Spleen (tissue), 11 donors: ENCODE measurements at regions not wholly inside any gene's neighbourhood (a gene's known extent, or its start where the extent isn't known, plus 50 kb on each side); places are given as distances from the start of the nearest gene placed in this dataset.

Source experiments
- DNase-seq: peaks from one replicate; pipeline ENCODE4 v3.0.0-alpha.2; 2020
- H3K27ac ChIP-seq, 8 donors: fragments of 200-600 bp; sonication (generic) in 7 of 8; 1 replicate in 4 of 8; 2 replicates in 4 of 8; pipeline versions ENCODE4 v1.5.0 to v1.8.0; 2016 to 2021; ENCODE audit warnings: inconsistent platforms in 4 of 8, mild to moderate bottlenecking in 4 of 8, moderate library complexity in 1 of 8
- H3K27me3 ChIP-seq, 7 donors: fragments of 200-600 bp; sonication (generic) in 6 of 7; replicated peaks in 1 of 7; 1 replicate in 4 of 7; 2 replicates in 3 of 7; pipeline versions ENCODE4 v1.5.0 to v1.8.0; 2016 to 2021; ENCODE audit warnings: inconsistent platforms in 3 of 7, mild to moderate bottlenecking in 1 of 7
- H3K36me3 ChIP-seq, 6 donors: fragments of 200-600 bp; sonication (generic) in 5 of 6; 1 replicate in 4 of 6; 2 replicates in 2 of 6; pipeline versions ENCODE4 v1.5.0 to v1.8.0; 2016 to 2021; ENCODE audit warnings: inconsistent platforms in 2 of 6
- H3K4me1 ChIP-seq, 6 donors: fragments of 200-600 bp; sonication (generic) in 5 of 6; 1 replicate in 3 of 6; 2 replicates in 3 of 6; pipeline versions ENCODE4 v1.5.0 to v1.8.0; 2016 to 2021; ENCODE audit warnings: inconsistent platforms in 3 of 6
- H3K4me3 ChIP-seq, 8 donors: fragments of 200-600 bp; sonication (generic) in 7 of 8; 1 replicate in 4 of 8; 2 replicates in 4 of 8; pipeline versions ENCODE4 v1.5.0 to v1.8.0; 2016 to 2021; ENCODE audit warnings: inconsistent platforms in 4 of 8, mild to moderate bottlenecking in 4 of 8, moderate library complexity in 2 of 8
- H3K9me3 ChIP-seq, 8 donors: fragments of 200-600 bp; sonication (generic) in 7 of 8; 1 replicate in 4 of 8; 2 replicates in 4 of 8; pipeline versions ENCODE4 v1.5.0 to v1.8.0; 2016 to 2021; ENCODE audit warnings: inconsistent platforms in 4 of 8
- POLR2A ChIP-seq, 3 donors: fragments of 450-650 bp; IDR thresholded peaks; one replicate each; pipeline ENCODE4 v1.5.1; 2017; ENCODE audit warnings: antibody characterized with exemption in 3 of 3, mild to moderate bottlenecking in 1 of 3
- POLR2AphosphoS5 ChIP-seq, 3 donors: sonication (generic); formaldehyde crosslinking; IDR thresholded peaks; one replicate each; pipeline ENCODE4 v1.5.1; 2017; ENCODE audit warnings: antibody characterized with exemption in 3 of 3
- WGBS, 5 donors: extraction: QIAGEN DNeasy Blood & Tissue Kit in 3 of 5; methylation state at CpG; one replicate each; pipeline versions ENCODE4 v1.1.5 to v1.1.7; 2013 to 2018; 5-methylcytosine and 5-hydroxymethylcytosine counted together
- intact Hi-C: fragments of 100-400 bp; cut with DNase I; formaldehyde crosslinking; loops from one replicate; pipeline ENCODE4 v1.15.0; 2023; ENCODE audit warnings: low total_unique reads
- TF ChIP-seq, protein P1 (sequence below), 11 experiments: fragments of 200-600 bp in 7 of 11; fragments of 450-650 bp in 4 of 11; sonication (generic) in 4 of 11; IDR thresholded peaks in 8 of 11; conservative IDR thresholded peaks in 3 of 11; 1 replicate in 7 of 11; 2 replicates in 4 of 11; pipeline versions ENCODE4 v1.4.0 to v1.8.0; 2016 to 2021; ENCODE audit warnings: antibody characterized with exemption in 11 of 11, inconsistent platforms in 4 of 11, mild to moderate bottlenecking in 1 of 11
- donor health status: healthy with polysubstance abuse.
- donor health status: DM: no; HTN: no; CAD: no; lungs with moderate emphysema.
- donor health status: DM: no; HTN: no; CAD: no.
- donor health status: Bipolar disorder and iron deficiency.
- donor health status: healthy.
- donor health status: DM: no; HTN: no; CAD: no.
- donor health status: DM: yes; HTN: yes; CAD: no.

DNA sequence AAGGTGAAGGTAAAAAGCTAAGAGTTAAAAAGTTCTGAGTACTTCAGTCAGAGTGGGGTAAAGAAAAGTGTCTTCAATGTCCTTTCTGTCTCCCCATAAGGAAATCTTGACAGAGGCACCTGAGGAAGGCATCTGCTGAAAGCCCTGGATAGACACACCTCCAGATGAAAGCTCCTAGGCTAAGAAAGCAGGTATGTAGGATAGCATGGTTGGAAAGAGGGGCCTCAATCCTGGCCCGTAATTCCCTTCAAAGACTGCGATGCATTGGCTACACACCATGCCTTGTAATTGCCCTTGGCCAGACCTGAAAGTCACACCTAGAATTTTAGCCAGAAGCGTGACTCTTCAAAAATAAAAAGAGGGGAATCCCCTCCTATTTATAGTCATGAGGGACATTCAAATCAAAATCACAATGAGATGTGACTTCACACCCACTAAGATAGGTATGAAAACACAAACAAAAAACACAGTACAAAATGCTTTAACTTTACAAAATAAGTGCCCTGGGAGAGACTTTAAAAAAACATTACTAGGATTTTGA, 809.7 kb downstream of the IPMK start:
- H3K27me3 ChIP-seq: no peaks in the 10 kb centered on the region
- H3K4me3 ChIP-seq: no peak overlapping the region
- intact Hi-C loops: no loop called here
- WGBS, 5 donors: 69 to 87% (median 79%) methylated on average over 3 of the region's 3 CpGs
- no peaks in the 10 kb centered on the region for H3K4me1 ChIP-seq
- TF ChIP-seq, protein P1, sequence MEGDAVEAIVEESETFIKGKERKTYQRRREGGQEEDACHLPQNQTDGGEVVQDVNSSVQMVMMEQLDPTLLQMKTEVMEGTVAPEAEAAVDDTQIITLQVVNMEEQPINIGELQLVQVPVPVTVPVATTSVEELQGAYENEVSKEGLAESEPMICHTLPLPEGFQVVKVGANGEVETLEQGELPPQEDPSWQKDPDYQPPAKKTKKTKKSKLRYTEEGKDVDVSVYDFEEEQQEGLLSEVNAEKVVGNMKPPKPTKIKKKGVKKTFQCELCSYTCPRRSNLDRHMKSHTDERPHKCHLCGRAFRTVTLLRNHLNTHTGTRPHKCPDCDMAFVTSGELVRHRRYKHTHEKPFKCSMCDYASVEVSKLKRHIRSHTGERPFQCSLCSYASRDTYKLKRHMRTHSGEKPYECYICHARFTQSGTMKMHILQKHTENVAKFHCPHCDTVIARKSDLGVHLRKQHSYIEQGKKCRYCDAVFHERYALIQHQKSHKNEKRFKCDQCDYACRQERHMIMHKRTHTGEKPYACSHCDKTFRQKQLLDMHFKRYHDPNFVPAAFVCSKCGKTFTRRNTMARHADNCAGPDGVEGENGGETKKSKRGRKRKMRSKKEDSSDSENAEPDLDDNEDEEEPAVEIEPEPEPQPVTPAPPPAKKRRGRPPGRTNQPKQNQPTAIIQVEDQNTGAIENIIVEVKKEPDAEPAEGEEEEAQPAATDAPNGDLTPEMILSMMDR (IDR thresholded peaks at IDR 0.05 in 8 of 11, conservative IDR thresholded peaks at IDR 0.05 in 3 of 11): no peak
- TF ChIP-seq POLR2AphosphoS5 (IDR thresholded peaks at IDR 0.05) (no peak), POLR2A (IDR thresholded peaks at IDR 0.05) (no peak)
- H3K9me3 ChIP-seq: no peaks in the 10 kb centered on the region
- no peaks in the 10 kb centered on the region for H3K36me3 ChIP-seq
- DNase-seq: no peak
- no peak overlapping the region for H3K27ac ChIP-seq

DNA sequence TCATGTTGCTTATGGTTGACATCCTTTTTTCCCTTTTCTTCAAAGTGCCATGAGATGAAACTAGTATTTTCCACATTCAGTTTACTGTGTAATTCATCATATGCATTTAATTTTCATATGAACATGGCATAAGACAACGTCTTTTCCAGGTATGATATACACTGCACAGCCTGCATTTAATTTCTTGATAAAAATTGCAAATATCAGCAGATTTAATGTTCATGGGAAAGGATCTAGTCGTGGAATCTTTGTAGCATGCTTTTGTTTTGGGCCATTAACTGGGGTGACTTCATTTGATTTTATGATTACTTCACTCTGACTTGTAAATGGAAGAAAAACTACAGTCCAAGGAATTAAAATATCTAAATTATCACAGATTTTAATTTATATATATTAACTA, 837.3 kb downstream of the IPMK start:
- 40 to 67% (median 51%) methylated on average over 2 of the region's 2 CpGs for WGBS, 5 donors
- no peak overlapping the region for H3K27ac ChIP-seq
- no peaks in the 10 kb centered on the region for H3K9me3 ChIP-seq
- H3K36me3 ChIP-seq: no peaks in the 10 kb centered on the region
- no peak for DNase-seq
- H3K27me3 ChIP-seq: no peaks in the 10 kb centered on the region
- TF ChIP-seq, protein P1 (IDR thresholded peaks at IDR 0.05 in 8 of 11, conservative IDR thresholded peaks at IDR 0.05 in 3 of 11): no peak
- H3K4me1 ChIP-seq: no peaks in the 10 kb centered on the region
- H3K4me3 ChIP-seq: no peak overlapping the region
- intact Hi-C loops: no loop called here

DNA sequence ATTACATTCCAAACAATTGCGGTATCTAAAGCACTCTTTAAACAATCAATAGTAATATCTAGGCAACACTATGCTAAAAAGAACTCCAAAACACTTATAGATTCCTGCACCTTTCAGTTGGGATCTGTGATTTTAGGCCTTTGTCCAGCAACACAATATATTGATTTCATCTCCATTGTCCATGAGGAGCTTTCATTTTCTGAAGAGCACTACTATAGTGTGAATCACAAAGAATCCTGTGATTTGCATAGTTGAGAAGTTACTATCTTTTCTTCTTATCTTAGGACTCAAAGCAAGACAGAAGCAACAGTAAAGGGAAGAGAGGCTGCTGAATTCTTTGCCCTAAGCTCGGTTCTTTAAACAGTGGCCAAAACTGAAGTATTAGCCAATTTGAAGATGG, 846.8 kb downstream of the IPMK start:
- peaks cover 0 to 5% (median 0%) of the 10 kb centered on the region in 8 donors for H3K9me3 ChIP-seq
- WGBS, 5 donors: 75 to 91% (median 79%) methylated on average over 2 of the region's 2 CpGs
- intact Hi-C loops: no loop called here
- H3K27ac ChIP-seq: no peak overlapping the region
- no peaks in the 10 kb centered on the region for H3K27me3 ChIP-seq
- H3K4me3 ChIP-seq: no peak overlapping the region
- H3K4me1 ChIP-seq: no peaks in the 10 kb centered on the region
- TF ChIP-seq POLR2A (IDR thresholded peaks at IDR 0.05): no peak
- TF ChIP-seq, protein P1 (IDR thresholded peaks at IDR 0.05 in 8 of 11, conservative IDR thresholded peaks at IDR 0.05 in 3 of 11): no peak
- no peak for TF ChIP-seq POLR2AphosphoS5 (IDR thresholded peaks at IDR 0.05)
- H3K36me3 ChIP-seq: no peaks in the 10 kb centered on the region
- no peak for DNase-seq

DNA sequence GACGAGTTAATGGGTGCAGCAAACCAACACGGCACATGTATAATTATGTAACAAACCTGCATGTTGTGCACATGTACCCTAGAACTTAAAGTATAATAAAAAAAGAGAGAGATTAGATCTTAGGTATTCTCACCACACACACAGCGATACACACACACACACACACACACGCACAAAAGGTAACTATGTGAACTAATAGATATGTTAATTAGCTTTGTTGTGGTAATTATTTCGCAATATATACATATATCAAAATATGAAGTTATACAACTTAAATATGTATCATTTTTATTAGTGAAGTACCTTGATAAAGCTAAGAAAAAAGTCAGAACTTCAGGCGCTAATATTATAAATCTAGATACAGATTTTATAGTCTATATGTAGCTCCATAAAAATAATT, 849.2 kb downstream of the IPMK start:
- TF ChIP-seq, protein P1 (IDR thresholded peaks at IDR 0.05 in 8 of 11, conservative IDR thresholded peaks at IDR 0.05 in 3 of 11): no peak
- no peak for TF ChIP-seq POLR2A (IDR thresholded peaks at IDR 0.05)
- no peak for TF ChIP-seq POLR2AphosphoS5 (IDR thresholded peaks at IDR 0.05)
- intact Hi-C loops: no loop called here
- no peaks in the 10 kb centered on the region for H3K27me3 ChIP-seq
- no peaks in the 10 kb centered on the region for H3K4me1 ChIP-seq
- no peak for DNase-seq
- no peak overlapping the region for H3K27ac ChIP-seq
- WGBS, 5 donors: 83 to 95% (median 88%) methylated on average over 6 of the region's 6 CpGs
- no peak overlapping the region for H3K4me3 ChIP-seq
- no peaks in the 10 kb centered on the region for H3K36me3 ChIP-seq
- H3K9me3 ChIP-seq: peaks cover 0 to 5% (median 0%) of the 10 kb centered on the region in 8 donors
